Muscle layer of duodenum (tissue), 2 donors: ENCODE measurements at regions not wholly inside any gene's neighbourhood (a gene's known extent, or its start where the extent isn't known, plus 50 kb on each side); places are given as distances from the start of the nearest gene placed in this dataset.
"Not testable (repeated sequence)": the region's sequence is repeated elsewhere in the genome, so short reads cannot be mapped to it uniquely, and the experiment has no call there.

Experiments
- H3K27ac ChIP-seq: one replicate; pipeline ENCODE4 v1.7.0; 2013; ENCODE audit warnings: mild to moderate bottlenecking, low read length
- H3K27me3 ChIP-seq: one replicate; pipeline ENCODE4 v1.7.0; 2013; ENCODE audit warnings: low read depth, mild to moderate bottlenecking, control low read depth, low read length
- H3K36me3 ChIP-seq, 2 donors: one replicate each; pipeline ENCODE4 v1.7.0; 2013; ENCODE audit warnings: low read length in 2 of 2, control low read depth in 1 of 2, mild to moderate bottlenecking in 1 of 2; ENCODE audit not compliant: insufficient read depth in 2 of 2, control insufficient read depth in 1 of 2
- H3K4me1 ChIP-seq, 2 donors: one replicate each; pipeline ENCODE4 v1.7.0; 2013; ENCODE audit warnings: low read length in 2 of 2, mild to moderate bottlenecking in 2 of 2, control low read depth in 1 of 2, moderate library complexity in 1 of 2; ENCODE audit not compliant: insufficient read depth in 2 of 2, control insufficient read depth in 1 of 2
- H3K4me3 ChIP-seq, 2 donors: one replicate each; pipeline ENCODE4 v1.7.0; 2013; ENCODE audit warnings: low read length in 2 of 2, low read depth in 1 of 2, mild to moderate bottlenecking in 1 of 2
- H3K9me3 ChIP-seq, 2 donors: one replicate each; pipeline ENCODE4 v1.7.0; 2013; ENCODE audit warnings: low read length in 2 of 2, control low read depth in 1 of 2, mild to moderate bottlenecking in 1 of 2; ENCODE audit not compliant: control insufficient read depth in 1 of 2
- donor health status: healthy.

- not testable (repeated sequence) for H3K36me3 ChIP-seq, H3K27ac ChIP-seq, H3K4me3 ChIP-seq, H3K4me1 ChIP-seq, H3K27me3 ChIP-seq, H3K9me3 ChIP-seq
Measured at GRCh38 chr2:90105142-90105541, 1413.7 kb downstream of the RPIA start.

GRCh38 chr2:90123409-90123808, 1431.9 kb downstream of the RPIA start:
- not testable (repeated sequence) for H3K4me1 ChIP-seq, H3K9me3 ChIP-seq, H3K27ac ChIP-seq, H3K27me3 ChIP-seq, H3K4me3 ChIP-seq, H3K36me3 ChIP-seq

DNA sequence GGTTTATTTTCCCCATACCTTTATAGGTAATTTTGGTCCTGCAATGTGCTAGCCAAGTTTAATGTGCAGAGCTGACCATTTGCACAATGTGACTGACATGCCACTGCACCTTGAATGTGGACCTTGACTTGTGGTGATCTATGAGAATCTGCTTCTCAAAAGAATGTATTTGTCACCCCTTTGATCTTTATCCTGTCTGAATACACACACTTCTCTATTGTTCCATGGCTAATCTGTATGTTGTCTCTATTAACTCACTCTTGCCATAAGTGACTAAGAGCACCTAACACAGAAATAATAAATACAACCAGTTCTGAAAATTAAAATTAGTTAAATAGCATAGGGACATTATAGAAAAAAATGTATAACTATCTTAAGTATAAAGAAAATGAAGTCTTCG, 1447.6 kb downstream of the RPIA start:
- not testable (repeated sequence) for H3K27me3 ChIP-seq, H3K4me1 ChIP-seq, H3K27ac ChIP-seq, H3K36me3 ChIP-seq, H3K4me3 ChIP-seq, H3K9me3 ChIP-seq

GRCh38 chr2:90141558-90141957, 1450.1 kb downstream of the RPIA start:
- H3K27me3 ChIP-seq, H3K9me3 ChIP-seq, H3K4me1 ChIP-seq, H3K27ac ChIP-seq, H3K36me3 ChIP-seq, H3K4me3 ChIP-seq: not testable (repeated sequence)

DNA sequence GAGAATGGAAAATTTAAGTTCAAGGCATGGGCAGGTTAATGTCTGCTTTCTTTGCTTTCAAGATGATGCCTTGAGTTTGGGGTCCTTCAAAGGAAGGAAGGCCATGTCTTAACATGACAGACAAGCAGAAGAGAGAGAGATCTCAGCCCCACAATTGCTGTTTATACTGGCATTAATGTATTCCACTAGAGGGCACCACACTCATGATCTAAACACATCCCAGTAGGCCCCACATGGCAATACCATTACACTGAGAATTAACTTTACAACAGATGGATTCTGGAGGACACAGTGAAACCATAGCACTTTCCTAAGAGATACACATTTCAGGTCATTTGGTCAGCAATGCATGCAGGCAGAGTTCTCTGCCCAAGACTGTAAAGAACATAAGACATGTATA, 1460.3 kb downstream of the RPIA start:
- H3K4me3 ChIP-seq, H3K36me3 ChIP-seq, H3K4me1 ChIP-seq, H3K27ac ChIP-seq, H3K27me3 ChIP-seq, H3K9me3 ChIP-seq: not testable (repeated sequence)

DNA sequence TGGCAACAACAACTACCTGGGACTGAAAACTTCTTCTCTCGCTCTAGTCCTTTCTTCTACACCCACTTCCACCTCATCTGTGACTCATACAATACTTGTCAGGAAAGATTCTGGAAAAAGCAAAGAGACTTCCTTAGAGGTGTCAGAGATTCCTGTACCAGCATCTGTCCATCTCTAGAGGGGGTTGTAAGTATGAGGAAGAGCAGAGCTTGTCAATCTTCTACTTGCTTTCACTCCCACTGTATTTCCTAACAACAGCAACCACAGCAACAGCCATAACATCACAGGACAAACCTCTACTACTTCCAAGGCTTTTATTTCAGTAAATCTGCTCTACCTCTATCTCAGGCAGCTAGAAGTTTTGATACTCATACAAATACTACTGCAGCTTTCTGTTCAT, 1479.5 kb downstream of the RPIA start:
- H3K4me1 ChIP-seq, H3K27ac ChIP-seq, H3K36me3 ChIP-seq, H3K9me3 ChIP-seq, H3K4me3 ChIP-seq, H3K27me3 ChIP-seq: not testable (repeated sequence)

- not testable (repeated sequence) for H3K9me3 ChIP-seq, H3K4me3 ChIP-seq, H3K27ac ChIP-seq, H3K4me1 ChIP-seq, H3K36me3 ChIP-seq, H3K27me3 ChIP-seq
Measured at GRCh38 chr2:90173081-90173480, 1481.6 kb downstream of the RPIA start.

DNA sequence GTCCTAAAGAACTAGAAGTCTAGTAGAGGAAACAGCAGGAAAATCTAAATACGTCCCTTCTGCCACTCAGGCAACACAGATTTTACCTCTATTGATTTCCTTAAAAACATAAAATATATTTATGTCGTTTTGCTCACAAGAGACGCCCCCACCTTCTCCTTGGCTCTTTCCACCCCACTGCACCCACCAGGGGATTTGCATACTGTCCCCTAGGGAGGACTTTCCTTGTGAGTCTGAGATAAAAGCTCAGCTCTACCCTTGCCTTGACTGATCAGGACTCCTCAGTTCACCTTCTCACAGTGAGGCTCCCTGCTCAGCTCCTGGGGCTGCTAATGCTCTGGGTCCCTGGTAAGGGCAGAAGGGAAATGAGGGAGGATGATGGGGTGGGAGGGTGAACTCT, 1488.1 kb downstream of the RPIA start:
- H3K4me3 ChIP-seq, H3K4me1 ChIP-seq, H3K9me3 ChIP-seq, H3K27ac ChIP-seq, H3K36me3 ChIP-seq, H3K27me3 ChIP-seq: not testable (repeated sequence)

DNA sequence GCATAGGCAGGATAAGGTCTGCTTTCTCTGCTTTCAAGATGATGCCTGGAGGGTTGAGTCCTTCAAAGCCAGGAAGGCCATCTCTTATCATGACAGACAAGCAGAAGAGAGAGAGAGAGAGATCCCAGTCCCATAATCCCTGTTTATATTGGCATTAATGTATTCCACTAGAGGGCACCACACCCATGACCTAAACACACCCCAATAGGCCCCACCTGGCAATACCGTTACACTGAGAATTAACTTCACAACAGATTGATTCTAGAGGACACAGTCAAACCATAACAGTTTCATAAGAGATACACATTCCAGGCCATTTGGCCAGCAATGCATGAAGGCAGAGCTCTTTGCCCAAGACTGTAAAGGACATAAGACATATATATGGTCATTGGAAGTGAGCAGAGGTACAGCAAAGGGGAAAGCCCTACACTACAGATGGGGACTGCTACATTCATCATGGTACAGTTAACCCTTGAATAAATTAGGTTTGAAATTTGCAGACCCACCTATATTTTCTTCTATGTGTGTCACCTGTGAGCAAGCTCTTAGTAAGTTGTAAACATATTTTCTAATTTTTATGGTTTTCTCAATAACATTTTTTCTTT, 1516.1 kb downstream of the RPIA start:
- H3K27ac ChIP-seq, result no peak overlapping the region
- no peaks in the 10 kb centered on the region for H3K4me1 ChIP-seq
- H3K4me3 ChIP-seq, result no peak overlapping the region
- H3K27me3 ChIP-seq, result no peaks in the 10 kb centered on the region
- H3K36me3 ChIP-seq, result no peaks in the 10 kb centered on the region
- H3K9me3 ChIP-seq, result no peaks in the 10 kb centered on the region

GRCh38 chr2:90209009-90209408, 1517.5 kb downstream of the RPIA start:
- H3K4me3 ChIP-seq, result no peak overlapping the region

GRCh38 chr2:90209806-90210205, 1518.3 kb downstream of the RPIA start:
- Histone ChIP-seq H3K27me3 (no peaks in the 10 kb centered on the region), H3K27ac (no peak overlapping the region), H3K4me3 (no peak overlapping the region), H3K4me1 (no peaks in the 10 kb centered on the region), H3K36me3 (no peaks in the 10 kb centered on the region), H3K9me3 (no peaks in the 10 kb centered on the region)

More at GRCh38 chr2:90209009-90209408, 1517.5 kb downstream of the RPIA start:
- no peak overlapping the region for H3K27ac ChIP-seq
- H3K27me3 ChIP-seq, result no peaks in the 10 kb centered on the region
- H3K9me3 ChIP-seq, result no peaks in the 10 kb centered on the region
- no peaks in the 10 kb centered on the region for H3K36me3 ChIP-seq
- no peaks in the 10 kb centered on the region for H3K4me1 ChIP-seq

GRCh38 chr2:90215880-90216279, 1524.4 kb downstream of the RPIA start:
- not testable (repeated sequence) for H3K36me3 ChIP-seq, H3K27me3 ChIP-seq, H3K4me3 ChIP-seq, H3K9me3 ChIP-seq, H3K27ac ChIP-seq, H3K4me1 ChIP-seq
